AG09309 (cell line): ENCODE measurements at regions not wholly inside any gene's neighbourhood (a gene's known extent, or its start where the extent isn't known, plus 50 kb on each side); places are given as distances from the start of the nearest gene placed in this dataset.
"Not testable (repeated sequence)": the region's sequence is repeated elsewhere in the genome, so short reads cannot be mapped to it uniquely, and the experiment has no call there.

Experiments used
- DNase-seq: peaks from one replicate; pipeline ENCODE4 v3.0.0-alpha.2; 2010; ENCODE audit warnings: low read depth
- H3K4me3 ChIP-seq: 2 replicates; pipeline ENCODE4 v1.5.1; 2011; ENCODE audit warnings: mild to moderate bottlenecking, low read depth, low read length, moderate library complexity; ENCODE audit not compliant: control insufficient read depth
- CTCF ChIP-seq: IDR thresholded peaks from 2 replicates; pipeline ENCODE4 v1.5.1; 2011; ENCODE audit warnings: mild to moderate bottlenecking, low read depth, low read length, inconsistent platforms; ENCODE audit not compliant: insufficient read depth, control insufficient read depth; ENCODE audit errors: missing control alignments

GRCh38 chr18:41052625-41053024 lies 902.4 kb upstream of the PIK3C3 start:
- TF ChIP-seq CTCF: no peak
- DNase-seq: no peak
- H3K4me3 ChIP-seq: no peak overlapping the region

- DNase-seq, H3K4me3 ChIP-seq: not testable (repeated sequence)
These were observed 908.8 kb upstream of the PIK3C3 start for GRCh38 chr18:41046250-41046649.

- no peak overlapping the region for H3K4me3 ChIP-seq
- TF ChIP-seq CTCF: no peak
- no peak for DNase-seq
These were observed 911.2 kb upstream of the PIK3C3 start for GRCh38 chr18:41043876-41044275.

GRCh38 chr18:41042866-41043265 lies 912.2 kb upstream of the PIK3C3 start:
- DNase-seq: no peak
- TF ChIP-seq CTCF: no peak
- H3K4me3 ChIP-seq: no peak overlapping the region

GRCh38 chr18:41038071-41038470 lies 917.0 kb upstream of the PIK3C3 start:
- no peak for DNase-seq
- H3K4me3 ChIP-seq: no peak overlapping the region

GRCh38 chr18:41036346-41036745 lies 918.7 kb upstream of the PIK3C3 start:
- TF ChIP-seq CTCF: no peak
- no peak for DNase-seq
- no peak overlapping the region for H3K4me3 ChIP-seq

More at GRCh38 chr18:41038071-41038470, 917.0 kb upstream of the PIK3C3 start:
- TF ChIP-seq CTCF: no peak

- no peak for DNase-seq
- no peak overlapping the region for H3K4me3 ChIP-seq
- TF ChIP-seq CTCF: no peak
These were observed 920.6 kb upstream of the PIK3C3 start for GRCh38 chr18:41034413-41034812.
